ENCODE measurements at regions not wholly inside any gene's neighbourhood (a gene's known extent, or its start where the extent isn't known, plus 50 kb on each side); places are given as distances from the start of the nearest gene placed in this dataset.

DNA sequence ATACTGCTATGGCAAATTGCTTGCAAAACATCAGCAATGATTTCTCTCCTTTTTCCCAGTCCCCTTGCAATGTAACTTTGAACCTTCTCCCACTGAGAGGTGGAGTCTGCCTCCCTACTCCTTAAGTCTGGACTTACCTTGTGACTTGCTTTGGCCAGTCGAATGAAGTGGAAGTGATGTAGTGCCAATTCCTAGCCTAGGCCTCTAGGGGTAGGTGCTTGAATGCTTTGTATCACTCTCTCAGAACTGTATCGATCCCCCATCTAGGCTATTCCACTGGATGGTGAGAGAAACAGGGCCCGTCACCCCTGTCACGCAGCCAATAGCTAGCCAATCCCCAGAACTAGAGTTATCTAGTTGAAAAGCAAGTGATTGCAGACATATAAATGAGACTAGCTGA, 238.6 kb downstream of the BTBD3 start:
- no peak for TF ChIP-seq POLR2A (IDR thresholded peaks at IDR 0.05)
- TF ChIP-seq POLR2AphosphoS5 (IDR thresholded peaks at IDR 0.05): no peak
- no peak for TF ChIP-seq CTCF (IDR thresholded peaks at IDR 0.05)
